CD8-positive, alpha-beta memory T cell (primary cell): ENCODE measurements at regions not wholly inside any gene's neighbourhood (a gene's known extent, or its start where the extent isn't known, plus 50 kb on each side); places are given as distances from the start of the nearest gene placed in this dataset.
A peak's percentile ranks its signal among the peaks of the same experiment; 100 is the strongest.

ENCODE experiments used
- CTCF ChIA-PET: fragments of 350-600 bp; sonication (Branson Sonifier 250); formaldehyde crosslinking; loops from one replicate; lab custom pipeline; 2021; ENCODE audit warnings: antibody characterized with exemption; lab: Charles Lee
- POLR2A ChIA-PET: fragments of 350-600 bp; sonication (Branson Sonifier 250); formaldehyde crosslinking; loops from one replicate; lab custom pipeline; 2021; ENCODE audit warnings: antibody characterized with exemption; lab: Charles Lee
- DNase-seq, 5 donors: peaks; one replicate each; pipeline versions ENCODE4 v3.0.0 to v3.0.0-alpha.2; 2020 to 2022; ENCODE audit warnings: mixed read lengths in 1 of 5
- H3K27ac ChIP-seq: one replicate; pipeline ENCODE4 v1.7.0; 2013; ENCODE audit warnings: low read depth, mild to moderate bottlenecking, low read length, moderate library complexity
- H3K27me3 ChIP-seq: 2 replicates; pipeline ENCODE4 v1.7.0; 2013; ENCODE audit warnings: low read length, mild to moderate bottlenecking; ENCODE audit not compliant: insufficient read depth, poor library complexity, severe bottlenecking
- H3K36me3 ChIP-seq: 2 replicates; pipeline ENCODE4 v1.7.0; 2013; ENCODE audit warnings: mild to moderate bottlenecking, low read length, moderate library complexity; ENCODE audit not compliant: insufficient read depth
- H3K4me1 ChIP-seq: 2 replicates; pipeline ENCODE4 v1.7.0; 2013; ENCODE audit warnings: mild to moderate bottlenecking, low read length, moderate library complexity; ENCODE audit not compliant: insufficient read depth
- H3K4me3 ChIP-seq: 2 replicates; pipeline ENCODE4 v1.7.0; 2013; ENCODE audit warnings: mild to moderate bottlenecking, low read length
- H3K9me3 ChIP-seq: 2 replicates; pipeline ENCODE4 v1.7.0; 2013; ENCODE audit warnings: mild to moderate bottlenecking, low read length
- H3K27ac Mint-ChIP-seq, 8 donors: one replicate each; pipeline ENCODE4 v1.8.0; 2020 to 2021; ENCODE audit warnings: mixed read lengths in 8 of 8, mild to moderate bottlenecking in 6 of 8, inconsistent platforms in 3 of 8, moderate library complexity in 3 of 8
- H3K27me3 Mint-ChIP-seq, 2 donors: one replicate each; pipeline ENCODE4 v1.8.0; 2020 to 2021; ENCODE audit warnings: mixed read lengths in 2 of 2, mild to moderate bottlenecking in 1 of 2, moderate library complexity in 1 of 2
- H3K36me3 Mint-ChIP-seq, 3 donors: one replicate each; pipeline ENCODE4 v1.8.0; 2020 to 2021; ENCODE audit warnings: mixed read lengths in 3 of 3, inconsistent platforms in 1 of 3, mild to moderate bottlenecking in 1 of 3
- H3K4me1 Mint-ChIP-seq, 3 donors: one replicate each; pipeline ENCODE4 v1.8.0; 2020 to 2021; ENCODE audit warnings: mixed read lengths in 3 of 3, inconsistent platforms in 1 of 3, mild to moderate bottlenecking in 1 of 3
- H3K4me3 Mint-ChIP-seq, 7 donors: one replicate each; pipeline ENCODE4 v1.8.0; 2020 to 2021; ENCODE audit warnings: mixed read lengths in 7 of 7, mild to moderate bottlenecking in 6 of 7, moderate library complexity in 4 of 7, inconsistent platforms in 2 of 7
- H3K9me3 Mint-ChIP-seq, 5 donors: one replicate each; pipeline ENCODE4 v1.8.0; 2020 to 2022; ENCODE audit warnings: mixed read lengths in 5 of 5, mild to moderate bottlenecking in 3 of 5, moderate library complexity in 2 of 5, inconsistent platforms in 1 of 5

DNA sequence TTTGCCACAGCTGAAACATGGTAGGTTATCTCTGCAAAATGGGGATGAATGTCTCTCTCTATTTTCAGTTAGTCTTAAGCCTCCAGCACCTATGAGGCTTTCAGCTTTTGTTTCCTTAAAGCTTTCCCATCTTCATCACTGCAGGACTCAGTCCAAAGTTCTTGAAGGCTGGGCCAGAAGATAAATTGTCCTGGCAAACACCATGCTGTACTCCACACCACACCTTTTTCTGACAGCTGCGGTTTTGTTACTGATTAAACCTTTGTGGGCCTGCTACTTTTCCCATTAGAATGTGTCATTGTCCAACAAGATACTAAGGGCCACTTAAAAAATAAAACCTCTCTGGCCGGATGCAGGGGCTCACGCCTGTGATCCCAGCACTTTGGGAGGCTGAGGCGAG lies 87.2 kb upstream of the A1CF start:
- Mint-ChIP-seq H3K27ac (no peak overlapping the region), H3K27me3 (peaks cover 2 to 13% of the 10 kb centered on the region in 2 donors), H3K4me3 (no peak overlapping the region), H3K9me3 (peaks cover 0 to 2% (median 0%) of the 10 kb centered on the region in 5 donors), H3K36me3 (no peaks in the 10 kb centered on the region), H3K4me1 (no peaks in the 10 kb centered on the region)
- Histone ChIP-seq H3K4me1 (no peaks in the 10 kb centered on the region), H3K27me3 (no peaks in the 10 kb centered on the region), H3K27ac (no peak overlapping the region), H3K9me3 (no peaks in the 10 kb centered on the region), H3K36me3 (no peaks in the 10 kb centered on the region), H3K4me3 (no peak overlapping the region)
- CTCF ChIA-PET, result no interaction called here
- POLR2A ChIA-PET, result no interaction called here
- DNase-seq, result no peak

DNA sequence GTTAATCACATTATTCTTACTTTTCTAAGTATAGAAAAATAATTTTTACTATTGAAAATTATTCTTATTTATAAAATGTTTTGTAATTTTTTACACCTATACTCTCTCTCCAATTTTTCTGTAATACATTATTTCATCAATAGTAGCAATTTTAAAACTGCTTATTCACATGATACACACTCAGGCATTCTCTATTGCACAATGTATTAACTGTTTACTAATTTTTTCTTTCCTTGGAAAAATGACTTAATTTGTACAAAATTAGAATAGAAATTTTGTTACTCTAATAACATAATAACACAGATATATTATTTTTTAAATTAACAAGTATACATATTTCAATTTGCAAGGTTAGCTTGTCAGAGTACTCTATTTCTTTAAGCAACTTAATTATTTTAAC lies 92.9 kb upstream of the PRKG1 start:
- Histone ChIP-seq H3K36me3 (no peaks in the 10 kb centered on the region), H3K27ac (no peak overlapping the region), H3K9me3 (no peaks in the 10 kb centered on the region), H3K27me3 (no peaks in the 10 kb centered on the region), H3K4me1 (no peaks in the 10 kb centered on the region), H3K4me3 (no peak overlapping the region)
- DNase-seq, result no peak
- no peak overlapping the region for H3K4me3 Mint-ChIP-seq
- H3K27ac Mint-ChIP-seq, result no peak overlapping the region
- POLR2A ChIA-PET, result no interaction called here
- CTCF ChIA-PET, result no interaction called here
- no peaks in the 10 kb centered on the region for H3K4me1 Mint-ChIP-seq
- H3K9me3 Mint-ChIP-seq, result no peaks in the 10 kb centered on the region
- no peaks in the 10 kb centered on the region for H3K36me3 Mint-ChIP-seq
- H3K27me3 Mint-ChIP-seq, result peaks cover 5 to 20% of the 10 kb centered on the region in 2 donors

DNA sequence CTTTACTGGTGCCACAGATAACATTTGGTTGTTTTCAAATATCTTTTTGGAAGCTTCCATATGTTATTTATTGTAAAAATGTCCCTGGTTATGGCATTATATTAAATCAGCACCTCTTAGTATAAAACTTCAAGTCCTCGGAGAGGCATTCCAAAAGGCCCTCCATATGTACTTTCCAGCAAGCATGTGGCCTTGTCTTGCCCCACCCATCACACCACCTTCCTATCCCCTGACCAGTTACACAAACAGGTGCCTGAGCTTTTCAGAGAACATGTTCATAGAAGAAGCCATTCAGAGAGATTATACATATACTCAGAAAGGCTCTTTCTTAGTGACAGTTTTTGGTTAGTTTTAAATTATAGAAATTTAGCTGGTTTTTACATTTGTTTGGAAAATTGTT lies 92.4 kb upstream of the PRKG1 start:
- Histone ChIP-seq H3K4me3 (no peak overlapping the region), H3K36me3 (no peaks in the 10 kb centered on the region), H3K9me3 (no peaks in the 10 kb centered on the region), H3K4me1 (no peaks in the 10 kb centered on the region), H3K27ac (no peak overlapping the region), H3K27me3 (no peaks in the 10 kb centered on the region)
- ChIA-PET POLR2A (no interaction called here), CTCF (no interaction called here)
- no peaks in the 10 kb centered on the region for H3K4me1 Mint-ChIP-seq
- DNase-seq, result no peak
- no peaks in the 10 kb centered on the region for H3K9me3 Mint-ChIP-seq
- H3K36me3 Mint-ChIP-seq, result no peaks in the 10 kb centered on the region
- peaks cover 5 to 21% of the 10 kb centered on the region in 2 donors for H3K27me3 Mint-ChIP-seq
- H3K27ac Mint-ChIP-seq, result no peak overlapping the region
- no peak overlapping the region for H3K4me3 Mint-ChIP-seq

GRCh38 chr10:50982989-50983388 lies 91.3 kb upstream of the PRKG1 start:
- Mint-ChIP-seq H3K9me3 (no peaks in the 10 kb centered on the region), H3K27me3 (peaks cover 9 to 31% of the 10 kb centered on the region in 2 donors), H3K4me1 (no peaks in the 10 kb centered on the region), H3K27ac (peak overlapping the region in 1 of 8 donors; percentile 24), H3K36me3 (no peaks in the 10 kb centered on the region), H3K4me3 (no peak overlapping the region)
- H3K4me3 ChIP-seq, result no peak overlapping the region
- H3K36me3 ChIP-seq, result no peaks in the 10 kb centered on the region
- H3K27me3 ChIP-seq, result no peaks in the 10 kb centered on the region
- H3K9me3 ChIP-seq, result no peaks in the 10 kb centered on the region
- no peak for DNase-seq
- CTCF ChIA-PET, result no interaction called here
- H3K4me1 ChIP-seq, result no peaks in the 10 kb centered on the region
- POLR2A ChIA-PET, result no interaction called here
- H3K27ac ChIP-seq, result no peak overlapping the region

DNA sequence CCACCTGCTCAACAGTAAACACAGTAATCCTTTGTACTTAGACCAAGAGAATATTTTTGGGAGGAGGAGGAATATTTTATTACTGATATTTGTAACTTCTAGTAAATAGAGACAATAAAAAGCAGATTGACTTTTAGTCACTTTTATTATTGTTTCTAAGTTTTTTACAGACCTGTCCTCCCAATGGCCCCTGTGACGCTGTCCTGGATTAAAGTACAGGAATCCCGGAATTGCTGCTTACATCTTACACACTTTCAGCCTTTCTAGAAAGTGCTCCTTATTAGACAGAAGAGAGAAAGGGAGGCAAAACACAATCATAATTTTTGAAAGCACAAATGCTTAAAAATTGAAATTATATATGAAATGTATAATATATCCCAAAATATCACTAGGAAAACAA lies 86.4 kb upstream of the PRKG1 start:
- DNase-seq, result no peak
- H3K36me3 Mint-ChIP-seq, result no peaks in the 10 kb centered on the region
- H3K27ac ChIP-seq, result no peak overlapping the region

GRCh38 chr10:50988792-50989191 lies 85.5 kb upstream of the PRKG1 start:
- ChIA-PET POLR2A (no interaction called here), CTCF (no interaction called here)
- H3K36me3 ChIP-seq, result no peaks in the 10 kb centered on the region
- H3K27ac ChIP-seq, result no peak overlapping the region
- Mint-ChIP-seq H3K4me1 (peaks cover 5 to 11% (median 9%) of the 10 kb centered on the region in 3 donors), H3K27ac (no peak overlapping the region), H3K9me3 (no peaks in the 10 kb centered on the region), H3K36me3 (no peaks in the 10 kb centered on the region), H3K27me3 (peaks cover 30 to 52% of the 10 kb centered on the region in 2 donors), H3K4me3 (no peak overlapping the region)
- H3K27me3 ChIP-seq, result peaks cover 7% of the 10 kb centered on the region
- H3K9me3 ChIP-seq, result no peaks in the 10 kb centered on the region
- no peaks in the 10 kb centered on the region for H3K4me1 ChIP-seq
- DNase-seq, result no peak
- H3K4me3 ChIP-seq, result no peak overlapping the region

More for the DNA sequence above, 86.4 kb upstream of the PRKG1 start:
- Histone ChIP-seq H3K27me3 (no peaks in the 10 kb centered on the region), H3K4me1 (no peaks in the 10 kb centered on the region), H3K36me3 (no peaks in the 10 kb centered on the region), H3K4me3 (no peak overlapping the region), H3K9me3 (no peaks in the 10 kb centered on the region)
- H3K4me3 Mint-ChIP-seq, result no peak overlapping the region
- CTCF ChIA-PET, result no interaction called here
- POLR2A ChIA-PET, result no interaction called here
- peaks cover 26 to 47% of the 10 kb centered on the region in 2 donors for H3K27me3 Mint-ChIP-seq
- H3K4me1 Mint-ChIP-seq, result peaks cover 5 to 11% (median 8%) of the 10 kb centered on the region in 3 donors
- H3K27ac Mint-ChIP-seq, result no peak overlapping the region
- no peaks in the 10 kb centered on the region for H3K9me3 Mint-ChIP-seq

DNA sequence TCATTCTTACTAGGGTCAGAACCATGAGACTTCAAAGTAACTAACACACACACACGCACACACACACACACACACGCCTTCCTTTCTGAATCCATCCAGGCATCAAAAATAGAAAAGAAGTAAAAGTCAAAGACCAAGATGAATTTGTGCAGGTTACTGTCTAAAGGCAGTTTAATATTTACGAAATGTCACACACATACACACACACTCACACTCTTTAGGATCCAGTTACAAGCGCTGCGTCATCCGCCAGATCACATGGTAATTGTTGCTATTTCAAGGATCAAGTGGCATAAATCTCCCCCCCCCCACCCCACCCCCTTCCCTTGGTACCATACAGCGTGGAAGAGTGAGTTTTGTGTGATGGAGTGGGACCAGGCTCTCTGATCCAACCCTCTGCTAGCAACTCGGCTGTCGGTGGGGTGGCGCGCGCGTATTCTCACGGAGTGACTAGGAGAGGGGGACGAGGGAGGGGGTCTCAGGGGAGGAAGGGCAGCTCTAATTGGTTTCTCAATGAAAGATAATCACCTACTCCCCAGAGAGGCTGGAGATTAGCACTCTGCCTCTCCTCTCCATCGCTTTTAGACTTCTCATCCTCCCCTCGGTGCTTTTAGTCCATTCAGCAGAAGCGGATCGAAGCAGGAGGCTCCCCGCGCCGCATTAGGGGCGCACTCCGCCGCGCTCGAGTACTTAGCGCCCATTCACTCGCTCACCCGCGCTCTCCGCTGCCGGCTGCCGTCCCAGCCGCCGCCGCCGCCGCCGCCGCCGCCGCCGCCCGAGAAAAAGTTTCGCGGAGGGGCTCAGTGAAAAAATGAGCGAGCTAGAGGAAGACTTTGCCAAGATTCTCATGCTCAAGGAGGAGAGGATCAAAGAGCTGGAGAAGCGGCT lies 83.5 kb upstream of the PRKG1 start:
- Histone ChIP-seq H3K9me3 (no peaks in the 10 kb centered on the region), H3K4me1 (no peaks in the 10 kb centered on the region), H3K36me3 (no peaks in the 10 kb centered on the region), H3K4me3 (no peak overlapping the region), H3K27ac (no peak overlapping the region), H3K27me3 (peaks cover 10% of the 10 kb centered on the region)
- H3K4me1 Mint-ChIP-seq, result peaks cover 5 to 11% (median 9%) of the 10 kb centered on the region in 3 donors
- H3K4me3 Mint-ChIP-seq, result peak overlapping the region in 5 of 7 donors; percentile 43 to 77 (median 68)
- H3K27ac Mint-ChIP-seq, result no peak overlapping the region
- no peaks in the 10 kb centered on the region for H3K36me3 Mint-ChIP-seq
- H3K27me3 Mint-ChIP-seq, result peaks cover 30 to 64% of the 10 kb centered on the region in 2 donors
- no peaks in the 10 kb centered on the region for H3K9me3 Mint-ChIP-seq
- POLR2A ChIA-PET, result no interaction called here
- DNase-seq, result no peak
- CTCF ChIA-PET, result no interaction called here

GRCh38 chr10:50991456-50992355 lies 82.6 kb upstream of the PRKG1 start:
- Histone ChIP-seq H3K4me1 (no peaks in the 10 kb centered on the region), H3K27me3 (peaks cover 10% of the 10 kb centered on the region), H3K36me3 (no peaks in the 10 kb centered on the region), H3K4me3 (no peak overlapping the region), H3K9me3 (no peaks in the 10 kb centered on the region), H3K27ac (no peak overlapping the region)
- Mint-ChIP-seq H3K27me3 (peaks cover 30 to 69% of the 10 kb centered on the region in 2 donors), H3K4me3 (peak overlapping the region in 6 of 7 donors; percentile 12 to 81 (median 69)), H3K9me3 (no peaks in the 10 kb centered on the region), H3K27ac (peak overlapping the region in 1 of 8 donors; percentile 70), H3K36me3 (no peaks in the 10 kb centered on the region), H3K4me1 (peaks cover 5 to 11% (median 9%) of the 10 kb centered on the region in 3 donors)
- no peak for DNase-seq
- CTCF ChIA-PET, result no interaction called here
- POLR2A ChIA-PET, result no interaction called here
